Mucosa of descending colon (tissue), 3 donors: ENCODE measurements at regions not wholly inside any gene's neighbourhood (a gene's known extent, or its start where the extent isn't known, plus 50 kb on each side); places are given as distances from the start of the nearest gene placed in this dataset.

Experiments used
- ATAC-seq: fragments of 200-7000 bp; cut with Tn5 transposase; one replicate; pipeline ENCODE4 v1.9.1; 2020; ENCODE audit warnings: mild to moderate bottlenecking, moderate library complexity
- DNase-seq, 3 donors: peaks; one replicate each; pipeline ENCODE4 v3.0.0-alpha.2; 2020
- H3K36me3 ChIP-seq: fragments of 200-600 bp; one replicate; pipeline ENCODE4 v1.8.0; 2021; ENCODE audit warnings: low read depth, mild to moderate bottlenecking
- H3K4me1 ChIP-seq: fragments of 200-600 bp; one replicate; pipeline ENCODE4 v1.8.0; 2021; ENCODE audit warnings: low read depth, mild to moderate bottlenecking
- H3K4me3 ChIP-seq: fragments of 200-600 bp; one replicate; pipeline ENCODE4 v1.8.0; 2021; ENCODE audit warnings: mild to moderate bottlenecking
- H3K9me3 ChIP-seq: fragments of 200-600 bp; one replicate; pipeline ENCODE4 v1.8.0; 2021; ENCODE audit warnings: mild to moderate bottlenecking
- CTCF ChIP-seq: fragments of 200-600 bp; IDR thresholded peaks from one replicate; pipeline ENCODE4 v1.8.0; 2022; ENCODE audit warnings: antibody characterized with exemption, mild to moderate bottlenecking
- intact Hi-C, 2 donors: fragments of 100-400 bp; cut with DNase I in 1 of 2; cut with micrococcal nuclease in 1 of 2; formaldehyde crosslinking; loops; one replicate each; pipeline versions ENCODE4 v1.11.0 to v1.11.1; 2022; cut with DNase I, micrococcal nuclease
- donor health status: DM: no; HTN: no; CAD: no; lungs with moderate emphysema.
- donor health status: DM: no; HTN: no; CAD: no.
- donor health status: DM: no; HTN: yes; CAD: no.

GRCh38 chr5:85337435-85337834 is 952.8 kb upstream of the EDIL3 start:
- ATAC-seq: no peak
- no peak for TF ChIP-seq CTCF
- intact Hi-C loops: no loop called here

GRCh38 chr5:85340790-85341189 is 956.1 kb upstream of the EDIL3 start:
- DNase-seq: no peak
- Histone ChIP-seq H3K9me3 (no peaks in the 10 kb centered on the region), H3K4me1 (no peaks in the 10 kb centered on the region), H3K4me3 (no peak overlapping the region), H3K36me3 (no peaks in the 10 kb centered on the region)
- intact Hi-C loops: no loop called here
- no peak for TF ChIP-seq CTCF
- ATAC-seq: no peak

More at GRCh38 chr5:85337435-85337834, 952.8 kb upstream of the EDIL3 start:
- no peaks in the 10 kb centered on the region for H3K4me1 ChIP-seq
- no peaks in the 10 kb centered on the region for H3K9me3 ChIP-seq
- no peak overlapping the region for H3K4me3 ChIP-seq
- DNase-seq: no peak
- no peaks in the 10 kb centered on the region for H3K36me3 ChIP-seq

GRCh38 chr5:85345818-85346217 is 961.1 kb upstream of the EDIL3 start:
- intact Hi-C loops: no loop called here
- Histone ChIP-seq H3K4me3 (no peak overlapping the region), H3K4me1 (no peaks in the 10 kb centered on the region), H3K36me3 (no peaks in the 10 kb centered on the region), H3K9me3 (no peaks in the 10 kb centered on the region)
- no peak for TF ChIP-seq CTCF
- DNase-seq: no peak
- ATAC-seq: no peak

- DNase-seq: no peak
- no peak for ATAC-seq
- intact Hi-C loops: no loop called here
These were observed 972.6 kb upstream of the EDIL3 start for GRCh38 chr5:85357309-85357708.

GRCh38 chr5:85375525-85375924 is 990.8 kb upstream of the EDIL3 start:
- intact Hi-C loops: no loop called here
- DNase-seq: no peak

More at GRCh38 chr5:85357309-85357708, 972.6 kb upstream of the EDIL3 start:
- Histone ChIP-seq H3K4me1 (no peaks in the 10 kb centered on the region), H3K4me3 (no peak overlapping the region), H3K9me3 (no peaks in the 10 kb centered on the region), H3K36me3 (no peaks in the 10 kb centered on the region)
- TF ChIP-seq CTCF: no peak

More at GRCh38 chr5:85375525-85375924, 990.8 kb upstream of the EDIL3 start:
- Histone ChIP-seq H3K36me3 (no peaks in the 10 kb centered on the region), H3K4me1 (no peaks in the 10 kb centered on the region), H3K4me3 (no peak overlapping the region), H3K9me3 (no peaks in the 10 kb centered on the region)
- no peak for ATAC-seq
- TF ChIP-seq CTCF: no peak
